Fibroblast of mammary gland (primary cell): ENCODE measurements at regions not wholly inside any gene's neighbourhood (a gene's known extent, or its start where the extent isn't known, plus 50 kb on each side); places are given as distances from the start of the nearest gene placed in this dataset.

Experiments used
- DNase-seq: peaks from one replicate; pipeline ENCODE4 v3.0.0-alpha.2; 2010; ENCODE audit warnings: low read depth
- H3K4me3 ChIP-seq: 2 replicates; pipeline ENCODE4 v1.5.1; 2011; ENCODE audit warnings: low read depth, mild to moderate bottlenecking, low read length, moderate library complexity; ENCODE audit not compliant: control insufficient read depth
- TF ChIP-seq, protein P1 (sequence below): conservative IDR thresholded peaks from 2 replicates; pipeline ENCODE4 v1.5.1; 2011; ENCODE audit warnings: low read depth, low read length, inconsistent platforms; ENCODE audit not compliant: control insufficient read depth, insufficient read depth

DNA sequence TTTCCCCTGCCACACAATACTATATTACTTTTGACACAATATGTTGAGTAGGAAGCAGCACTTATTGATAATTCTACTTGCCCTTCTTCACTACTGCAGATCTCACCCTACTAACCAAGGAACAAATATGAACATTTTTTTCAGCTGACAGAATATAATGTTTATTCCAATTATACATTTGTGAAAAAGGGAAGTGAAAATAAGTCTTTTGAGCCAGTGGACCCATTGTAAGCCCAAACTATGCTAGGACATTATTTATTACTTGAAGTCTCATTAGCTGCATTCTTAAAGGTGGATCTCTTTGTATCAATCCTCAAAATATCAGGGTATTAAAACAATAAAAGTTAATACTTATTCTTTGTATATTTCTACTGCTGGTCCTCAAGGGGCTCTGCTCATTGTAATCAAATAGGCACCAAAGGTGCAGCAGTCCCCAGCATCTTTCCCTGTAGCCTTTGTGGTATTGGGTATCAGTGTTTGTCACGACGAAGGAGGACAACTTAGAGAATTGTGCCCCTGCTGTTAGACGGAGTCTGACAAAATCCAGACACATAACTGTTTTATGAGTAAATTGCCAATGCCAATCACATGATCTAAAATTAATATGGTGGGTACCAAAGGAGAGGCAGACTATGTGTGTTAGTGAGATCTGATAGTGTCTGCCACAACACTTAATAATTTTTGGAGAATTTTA, 453.5 kb upstream of the CDH9 start:
- no peak overlapping the region for H3K4me3 ChIP-seq
- no peak for DNase-seq
- TF ChIP-seq, protein P1, sequence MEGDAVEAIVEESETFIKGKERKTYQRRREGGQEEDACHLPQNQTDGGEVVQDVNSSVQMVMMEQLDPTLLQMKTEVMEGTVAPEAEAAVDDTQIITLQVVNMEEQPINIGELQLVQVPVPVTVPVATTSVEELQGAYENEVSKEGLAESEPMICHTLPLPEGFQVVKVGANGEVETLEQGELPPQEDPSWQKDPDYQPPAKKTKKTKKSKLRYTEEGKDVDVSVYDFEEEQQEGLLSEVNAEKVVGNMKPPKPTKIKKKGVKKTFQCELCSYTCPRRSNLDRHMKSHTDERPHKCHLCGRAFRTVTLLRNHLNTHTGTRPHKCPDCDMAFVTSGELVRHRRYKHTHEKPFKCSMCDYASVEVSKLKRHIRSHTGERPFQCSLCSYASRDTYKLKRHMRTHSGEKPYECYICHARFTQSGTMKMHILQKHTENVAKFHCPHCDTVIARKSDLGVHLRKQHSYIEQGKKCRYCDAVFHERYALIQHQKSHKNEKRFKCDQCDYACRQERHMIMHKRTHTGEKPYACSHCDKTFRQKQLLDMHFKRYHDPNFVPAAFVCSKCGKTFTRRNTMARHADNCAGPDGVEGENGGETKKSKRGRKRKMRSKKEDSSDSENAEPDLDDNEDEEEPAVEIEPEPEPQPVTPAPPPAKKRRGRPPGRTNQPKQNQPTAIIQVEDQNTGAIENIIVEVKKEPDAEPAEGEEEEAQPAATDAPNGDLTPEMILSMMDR = no peak

GRCh38 chr5:27491047-27491446, 452.7 kb upstream of the CDH9 start:
- H3K4me3 ChIP-seq = no peak overlapping the region
- no peak for DNase-seq
- TF ChIP-seq, protein P1 = no peak

- no peak overlapping the region for H3K4me3 ChIP-seq
- DNase-seq = no peak
- TF ChIP-seq, protein P1 = no peak
These were observed 451.3 kb upstream of the CDH9 start for GRCh38 chr5:27489701-27490100.

GRCh38 chr5:27482663-27483062, 444.3 kb upstream of the CDH9 start:
- H3K4me3 ChIP-seq = no peak overlapping the region
- TF ChIP-seq, protein P1 = no peak
- DNase-seq = no peak

- TF ChIP-seq, protein P1 = no peak
- DNase-seq = no peak
- no peak overlapping the region for H3K4me3 ChIP-seq
These were observed 441.5 kb upstream of the CDH9 start for GRCh38 chr5:27479859-27480258.

DNA sequence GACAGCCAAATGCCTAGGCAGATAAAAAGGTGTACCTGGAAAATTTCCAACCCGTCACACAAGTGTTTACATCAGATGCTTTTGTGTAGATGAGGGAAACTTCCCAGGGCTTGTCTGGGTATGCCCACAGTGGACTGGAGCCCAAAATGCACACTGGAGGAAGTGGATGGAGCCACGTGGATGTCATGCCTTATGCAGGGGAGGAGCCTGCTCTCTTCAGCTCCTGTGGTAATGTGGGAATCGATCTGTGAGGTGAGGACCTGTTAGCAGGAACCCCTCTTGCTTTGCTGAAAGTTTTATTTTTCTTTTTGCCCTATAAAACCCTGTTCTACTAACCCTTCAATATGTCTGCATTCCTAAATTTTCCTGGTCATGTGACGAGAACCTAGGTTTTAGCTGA, 439.2 kb upstream of the CDH9 start:
- TF ChIP-seq, protein P1 = no peak
- no peak for DNase-seq

GRCh38 chr5:27476356-27476988, 438.1 kb upstream of the CDH9 start:
- H3K4me3 ChIP-seq = no peak overlapping the region
- TF ChIP-seq, protein P1 = no peak
- no peak for DNase-seq

More for the DNA sequence above, 439.2 kb upstream of the CDH9 start:
- no peak overlapping the region for H3K4me3 ChIP-seq
